WTC11 (cell line): ENCODE measurements at regions not wholly inside any gene's neighbourhood (a gene's known extent, or its start where the extent isn't known, plus 50 kb on each side); places are given as distances from the start of the nearest gene placed in this dataset.
A peak's percentile ranks its signal among the peaks of the same experiment; 100 is the strongest.
"Not testable (repeated sequence)": the region's sequence is repeated elsewhere in the genome, so short reads cannot be mapped to it uniquely, and the experiment has no call there.

Experiments
- ATAC-seq: fragments of 200-7000 bp; cut with Tn5 transposase; 2 replicates; pipeline ENCODE4 v1.10.0; 2021; ENCODE audit warnings: mild to moderate bottlenecking, moderate library complexity
- CTCF ChIA-PET: fragments of 300-600 bp; sonication (Branson Sonifier 250); formaldehyde crosslinking; loops from one replicate; lab custom pipeline; 2021; ENCODE audit warnings: antibody characterized with exemption; lab: Charles Lee
- POLR2A ChIA-PET: fragments of 350-600 bp; sonication (Branson Sonifier 250); formaldehyde crosslinking; loops from one replicate; lab custom pipeline; 2021; ENCODE audit warnings: antibody characterized with exemption; lab: Charles Lee
- DNase-seq: peaks from one replicate; pipeline ENCODE4 v3.0.0; 2021; ENCODE audit warnings: low spot score
- H3K27ac Mint-ChIP-seq: 2 replicates; pipeline ENCODE4 v1.8.0; 2021; ENCODE audit warnings: mixed read lengths
- H3K27me3 Mint-ChIP-seq: 2 replicates; pipeline ENCODE4 v1.8.0; 2021; ENCODE audit warnings: low read depth, mild to moderate bottlenecking, moderate library complexity, mixed read lengths
- H3K36me3 Mint-ChIP-seq: 2 replicates; pipeline ENCODE4 v1.8.0; 2021; ENCODE audit warnings: mixed read lengths
- H3K4me1 Mint-ChIP-seq: 2 replicates; pipeline ENCODE4 v1.8.0; 2022; ENCODE audit warnings: mixed read lengths
- H3K4me3 Mint-ChIP-seq: 2 replicates; pipeline ENCODE4 v1.8.0; 2021; ENCODE audit warnings: mild to moderate bottlenecking, moderate library complexity, mixed read lengths
- H3K9me3 Mint-ChIP-seq: 2 replicates; pipeline ENCODE4 v1.8.0; 2021; ENCODE audit warnings: mixed read lengths
- AR ChIP-seq: fragments of 250-450 bp; sonication (Bioruptor Pico); IDR thresholded peaks from 2 replicates; pipeline ENCODE4 v1.9.0; 2021; ENCODE audit warnings: mild to moderate bottlenecking
- ATF1 ChIP-seq: sonication (generic); formaldehyde crosslinking; IDR thresholded peaks from 2 replicates; pipeline ENCODE4 v1.8.1; 2023; ENCODE audit warnings: mild to moderate bottlenecking, moderate library complexity, missing genetic modification reagents
- CTCF ChIP-seq: fragments of 200-600 bp; IDR thresholded peaks from 2 replicates; pipeline ENCODE4 v1.8.0; 2022; ENCODE audit warnings: antibody characterized with exemption
- E2F4 ChIP-seq: sonication (generic); formaldehyde crosslinking; IDR thresholded peaks from 2 replicates; pipeline ENCODE4 v1.8.1; 2022; ENCODE audit warnings: low read depth, mild to moderate bottlenecking, moderate library complexity, missing genetic modification reagents, borderline replicate concordance
- EMX1 ChIP-seq: fragments of 250-450 bp; sonication (Bioruptor Pico); IDR thresholded peaks from 2 replicates; pipeline ENCODE4 v1.8.0; 2021; ENCODE audit warnings: mild to moderate bottlenecking
- FOXK1 ChIP-seq: sonication (generic); formaldehyde crosslinking; IDR thresholded peaks from 2 replicates; pipeline ENCODE4 v1.8.0; 2022; ENCODE audit warnings: mild to moderate bottlenecking, moderate library complexity, missing genetic modification reagents
- FOXP1 ChIP-seq: sonication (generic); formaldehyde crosslinking; IDR thresholded peaks from 2 replicates; pipeline ENCODE4 v1.8.0; 2022; ENCODE audit warnings: missing genetic modification reagents, mild to moderate bottlenecking, moderate library complexity, borderline replicate concordance
- GABPB1 ChIP-seq: sonication (generic); formaldehyde crosslinking; IDR thresholded peaks from 2 replicates; pipeline ENCODE4 v1.8.1; 2023; ENCODE audit warnings: mild to moderate bottlenecking, missing genetic modification reagents
- JUN ChIP-seq: sonication (generic); formaldehyde crosslinking; IDR thresholded peaks from 2 replicates; pipeline ENCODE4 v1.8.0; 2023; ENCODE audit warnings: mild to moderate bottlenecking, missing genetic modification reagents
- SP1 ChIP-seq: sonication (generic); formaldehyde crosslinking; conservative IDR thresholded peaks from 2 replicates; pipeline ENCODE4 v1.8.1; 2022; ENCODE audit warnings: missing genetic modification reagents
- TEAD1 ChIP-seq: sonication (generic); formaldehyde crosslinking; IDR thresholded peaks from 2 replicates; pipeline ENCODE4 v1.8.0; 2022; ENCODE audit warnings: mild to moderate bottlenecking, missing genetic modification reagents
- ZNF263 ChIP-seq: sonication (generic); formaldehyde crosslinking; IDR thresholded peaks from 2 replicates; pipeline ENCODE4 v1.8.1; 2022; ENCODE audit warnings: low read depth, mild to moderate bottlenecking, moderate library complexity, missing genetic modification reagents
- ZNF281 ChIP-seq: sonication (generic); formaldehyde crosslinking; IDR thresholded peaks from 2 replicates; pipeline ENCODE4 v1.8.0; 2023; ENCODE audit warnings: mild to moderate bottlenecking, missing genetic modification reagents
- TF ChIP-seq, protein P1 (sequence below): fragments of 250-450 bp; sonication (Bioruptor Pico); IDR thresholded peaks from 2 replicates; pipeline ENCODE4 v1.9.0; 2021; ENCODE audit warnings: mild to moderate bottlenecking
- TF ChIP-seq, protein P2 (sequence below): sonication (generic); formaldehyde crosslinking; IDR thresholded peaks from 2 replicates; pipeline ENCODE4 v1.8.1; 2022; ENCODE audit warnings: low read depth, missing genetic modification reagents, borderline replicate concordance

GRCh38 chr3:66842761-66843464, 155.2 kb upstream of the KBTBD8 start:
- H3K4me3 Mint-ChIP-seq, result peak overlapping the region; percentile 14; the same call in 1 of the 2 replicates
- peaks cover 10% of the 10 kb centered on the region for H3K4me1 Mint-ChIP-seq
- CTCF ChIA-PET, result interaction anchor here (1.2 kb wide), 1 partner anchor 21 kb away, joined by 7 read pairs; no protein-coding TSS in a partner anchor
- H3K9me3 Mint-ChIP-seq, result peaks cover 19% of the 10 kb centered on the region
- H3K36me3 Mint-ChIP-seq, result peaks cover 14% of the 10 kb centered on the region
- POLR2A ChIA-PET, ATAC-seq, H3K27ac Mint-ChIP-seq, H3K27me3 Mint-ChIP-seq: not testable (repeated sequence)
- TF ChIP-seq ZNF281 (CRISPR knock-in tag) (peak; percentile 63; the same call in 1 of the 2 replicates), SP1 (peak; percentile 32; the same call in 1 of the 2 replicates), FOXK1 (CRISPR knock-in tag) (peak; percentile 86), FOXP1 (CRISPR knock-in tag) (peak; percentile 26; the same call in 1 of the 2 replicates)
- DNase-seq, result peak; percentile 39

- Mint-ChIP-seq H3K4me1 (peaks cover 21% of the 10 kb centered on the region), H3K27ac (no peak overlapping the region), H3K27me3 (no peaks in the 10 kb centered on the region), H3K4me3 (no peak overlapping the region), H3K36me3 (peaks cover 2% of the 10 kb centered on the region; the same call in 1 of the 2 replicates), H3K9me3 (peaks cover 15% of the 10 kb centered on the region)
- no peak for ATAC-seq
- TF ChIP-seq E2F4 (no peak), CTCF (no peak), TEAD1 (no peak)
- TF ChIP-seq, protein P1, sequence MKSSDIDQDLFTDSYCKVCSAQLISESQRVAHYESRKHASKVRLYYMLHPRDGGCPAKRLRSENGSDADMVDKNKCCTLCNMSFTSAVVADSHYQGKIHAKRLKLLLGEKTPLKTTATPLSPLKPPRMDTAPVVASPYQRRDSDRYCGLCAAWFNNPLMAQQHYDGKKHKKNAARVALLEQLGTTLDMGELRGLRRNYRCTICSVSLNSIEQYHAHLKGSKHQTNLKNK (CRISPR knock-in tag), result no peak
- DNase-seq, result no peak
- POLR2A ChIA-PET, result no interaction called here
- CTCF ChIA-PET, result interaction anchor here (1.0 to 1.3 kb wide), 2 partner anchors 86 to 398 kb away, joined by 3 to 4 read pairs; no protein-coding TSS in a partner anchor
Measured at GRCh38 chr3:66851894-66852613, 146.1 kb upstream of the KBTBD8 start.

DNA sequence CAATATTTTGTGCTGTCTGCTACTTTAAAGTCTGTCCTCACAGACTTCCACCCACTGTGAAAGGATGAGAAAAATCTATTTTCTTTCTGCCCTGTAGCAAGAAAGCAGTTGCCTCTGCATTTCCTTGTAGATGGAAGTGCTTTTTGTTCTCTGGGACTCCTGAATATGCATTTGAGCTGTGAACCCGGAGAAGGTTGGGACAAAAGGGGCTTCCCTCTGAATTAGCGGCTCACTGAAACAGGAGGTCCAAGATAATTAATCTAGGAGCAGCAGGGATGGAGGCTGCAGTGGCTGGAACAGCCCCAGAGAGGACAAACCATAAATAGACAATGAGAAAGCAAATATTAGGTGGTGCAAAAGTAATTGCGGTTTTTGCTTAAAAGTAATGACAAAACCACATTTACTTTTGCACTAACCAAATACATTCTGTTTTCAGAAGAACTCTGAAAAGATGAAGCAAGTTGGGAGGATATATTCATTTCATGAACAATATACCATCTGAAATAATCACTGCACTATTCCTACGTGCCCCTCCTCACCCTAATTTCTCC, 143.4 kb upstream of the KBTBD8 start:
- ATAC-seq (peak; percentile 23), DNase-seq (no peak)
- H3K27ac Mint-ChIP-seq, result peak overlapping the region; percentile 84; the same call in 1 of the 2 replicates
- H3K36me3 Mint-ChIP-seq, result no peaks in the 10 kb centered on the region
- ChIA-PET POLR2A (no interaction called here), CTCF (interaction anchor here (1.0 to 1.8 kb wide), 5 partner anchors 9 to 84 kb away, joined by 3 to 6 read pairs (median 5); no protein-coding TSS in a partner anchor)
- peaks cover 35% of the 10 kb centered on the region for H3K4me1 Mint-ChIP-seq
- H3K4me3 Mint-ChIP-seq, result no peak overlapping the region
- H3K9me3 Mint-ChIP-seq, result 0 out of 2 replicates have a peak, but pooled peaks cover 11% of the 10 kb centered on the region
- H3K27me3 Mint-ChIP-seq, result no peaks in the 10 kb centered on the region
- TF ChIP-seq AR (no peak), EMX1 (CRISPR knock-in tag) (no peak), GABPB1 (CRISPR knock-in tag) (no peak), ZNF263 (no peak), ATF1 (CRISPR knock-in tag) (no peak), JUN (no peak)
- TF ChIP-seq, protein P2, sequence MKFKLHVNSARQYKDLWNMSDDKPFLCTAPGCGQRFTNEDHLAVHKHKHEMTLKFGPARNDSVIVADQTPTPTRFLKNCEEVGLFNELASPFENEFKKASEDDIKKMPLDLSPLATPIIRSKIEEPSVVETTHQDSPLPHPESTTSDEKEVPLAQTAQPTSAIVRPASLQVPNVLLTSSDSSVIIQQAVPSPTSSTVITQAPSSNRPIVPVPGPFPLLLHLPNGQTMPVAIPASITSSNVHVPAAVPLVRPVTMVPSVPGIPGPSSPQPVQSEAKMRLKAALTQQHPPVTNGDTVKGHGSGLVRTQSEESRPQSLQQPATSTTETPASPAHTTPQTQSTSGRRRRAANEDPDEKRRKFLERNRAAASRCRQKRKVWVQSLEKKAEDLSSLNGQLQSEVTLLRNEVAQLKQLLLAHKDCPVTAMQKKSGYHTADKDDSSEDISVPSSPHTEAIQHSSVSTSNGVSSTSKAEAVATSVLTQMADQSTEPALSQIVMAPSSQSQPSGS (CRISPR knock-in tag), result no peak
